Prostate gland (tissue), 2 donors: ENCODE measurements at regions not wholly inside any gene's neighbourhood (a gene's known extent, or its start where the extent isn't known, plus 50 kb on each side); places are given as distances from the start of the nearest gene placed in this dataset.

Source experiments
- DNase-seq: peaks from one replicate; pipeline ENCODE4 v3.0.0-alpha.2; 2019; ENCODE audit warnings: low spot score
- H3K27ac ChIP-seq, 2 donors: fragments of 200-600 bp; sonication (generic); 2 replicates each; pipeline ENCODE4 v1.5.1; 2017 to 2019
- H3K27me3 ChIP-seq: fragments of 200-600 bp; sonication (generic); replicated peaks from 2 replicates; pipeline ENCODE4 v1.5.1; 2019; ENCODE audit not compliant: insufficient read depth
- H3K36me3 ChIP-seq, 2 donors: fragments of 200-600 bp; sonication (generic); 1 replicate in 1 of 2; 2 replicates in 1 of 2; pipeline versions ENCODE4 v1.5.1 to v1.8.1; 2017 to 2019
- H3K4me1 ChIP-seq: fragments of 200-600 bp; sonication (generic); replicated peaks from 2 replicates; pipeline ENCODE4 v1.5.1; 2019
- H3K4me3 ChIP-seq, 2 donors: fragments of 200-600 bp; sonication (generic); 2 replicates each; pipeline ENCODE4 v1.5.1; 2017 to 2019
- H3K9me3 ChIP-seq: fragments of 200-600 bp; sonication (generic); 2 replicates; pipeline ENCODE4 v1.5.1; 2017
- CTCF ChIP-seq, 4 experiments: fragments of 200-600 bp in 2 of 4; fragments of 450-650 bp in 2 of 4; sonication (generic) in 2 of 4; IDR thresholded peaks; 1 replicate in 3 of 4; 2 replicates in 1 of 4; pipeline ENCODE4 v1.5.1; 2016 to 2019; ENCODE audit warnings: antibody characterized with exemption in 4 of 4, mild to moderate bottlenecking in 2 of 4, moderate library complexity in 2 of 4
- POLR2A ChIP-seq: fragments of 450-650 bp; IDR thresholded peaks from one replicate; pipeline ENCODE4 v1.6.1; 2016; ENCODE audit warnings: antibody characterized with exemption, mild to moderate bottlenecking
- POLR2AphosphoS5 ChIP-seq: sonication (generic); formaldehyde crosslinking; IDR thresholded peaks from one replicate; pipeline ENCODE4 v1.6.1; 2017; ENCODE audit warnings: antibody characterized with exemption
- WGBS: methylation state at CpG from one replicate; pipeline ENCODE4 v1.1.5; 2018; 5-methylcytosine and 5-hydroxymethylcytosine counted together
- intact Hi-C: fragments of 100-400 bp; cut with DNase I; formaldehyde crosslinking; loops from one replicate; pipeline ENCODE4 v1.14.2; 2022

- no peak for DNase-seq
- Histone ChIP-seq H3K4me1 (no peaks in the 10 kb centered on the region), H3K9me3 (no peaks in the 10 kb centered on the region), H3K27me3 (no peaks in the 10 kb centered on the region), H3K27ac (no peak overlapping the region), H3K36me3 (no peaks in the 10 kb centered on the region), H3K4me3 (no peak overlapping the region)
- no peak for TF ChIP-seq CTCF (IDR thresholded peaks at IDR 0.05)
- intact Hi-C loops: no loop called here
Measured at GRCh38 chr4:66108898-66109297, 438.6 kb upstream of the EPHA5 start.

GRCh38 chr4:66097218-66097617 is 426.9 kb upstream of the EPHA5 start:
- WGBS: 49% methylated on average over 5 of the region's 5 CpGs
- H3K4me1 ChIP-seq: no peaks in the 10 kb centered on the region

GRCh38 chr4:66095065-66095464 is 424.8 kb upstream of the EPHA5 start:
- Histone ChIP-seq H3K4me3 (no peak overlapping the region), H3K9me3 (no peaks in the 10 kb centered on the region), H3K36me3 (no peaks in the 10 kb centered on the region), H3K27ac (no peak overlapping the region), H3K4me1 (no peaks in the 10 kb centered on the region), H3K27me3 (no peaks in the 10 kb centered on the region)
- intact Hi-C loops: no loop called here
- no peak for TF ChIP-seq POLR2AphosphoS5
- TF ChIP-seq CTCF (IDR thresholded peaks at IDR 0.05): no peak
- no peak for TF ChIP-seq POLR2A
- 41% methylated on average over 2 of the region's 2 CpGs for WGBS
- DNase-seq: no peak

More at GRCh38 chr4:66097218-66097617, 426.9 kb upstream of the EPHA5 start:
- Histone ChIP-seq H3K27me3 (no peaks in the 10 kb centered on the region), H3K4me3 (no peak overlapping the region), H3K9me3 (no peaks in the 10 kb centered on the region), H3K27ac (no peak overlapping the region), H3K36me3 (no peaks in the 10 kb centered on the region)
- intact Hi-C loops: no loop called here
- no peak for DNase-seq
- no peak for TF ChIP-seq POLR2AphosphoS5
- TF ChIP-seq CTCF (IDR thresholded peaks at IDR 0.05): no peak
- no peak for TF ChIP-seq POLR2A

- intact Hi-C loops: no loop called here
- Histone ChIP-seq H3K4me1 (no peaks in the 10 kb centered on the region), H3K27ac (no peak overlapping the region), H3K4me3 (no peak overlapping the region), H3K27me3 (no peaks in the 10 kb centered on the region), H3K36me3 (no peaks in the 10 kb centered on the region), H3K9me3 (no peaks in the 10 kb centered on the region)
- no peak for DNase-seq
- TF ChIP-seq POLR2AphosphoS5 (no peak), CTCF (IDR thresholded peaks at IDR 0.05) (no peak), POLR2A (no peak)
- 97% methylated on average over 15 of the region's 15 CpGs for WGBS
Measured at GRCh38 chr4:66094070-66094469, 423.8 kb upstream of the EPHA5 start.

GRCh38 chr4:66091786-66092185 is 421.5 kb upstream of the EPHA5 start:
- no peak for DNase-seq
- Histone ChIP-seq H3K9me3 (no peaks in the 10 kb centered on the region), H3K27me3 (no peaks in the 10 kb centered on the region), H3K36me3 (no peaks in the 10 kb centered on the region), H3K4me3 (no peak overlapping the region), H3K27ac (no peak overlapping the region), H3K4me1 (no peaks in the 10 kb centered on the region)
- WGBS: 82% methylated on average over 1 of the region's 1 CpG
- intact Hi-C loops: no loop called here
- TF ChIP-seq POLR2A (no peak), POLR2AphosphoS5 (no peak), CTCF (IDR thresholded peaks at IDR 0.05) (no peak)
